Parathyroid adenoma (tissue), 2 donors: ENCODE measurements at regions not wholly inside any gene's neighbourhood (a gene's known extent, or its start where the extent isn't known, plus 50 kb on each side); places are given as distances from the start of the nearest gene placed in this dataset.
"Not testable (repeated sequence)": the region's sequence is repeated elsewhere in the genome, so short reads cannot be mapped to it uniquely, and the experiment has no call there.

Experiments used
- H2AFZ ChIP-seq: fragments of 300-600 bp; sonication (generic); one replicate; pipeline ENCODE4 v1.7.0; 2017; ENCODE audit warnings: antibody characterized with exemption, mild to moderate bottlenecking
- H3K27ac ChIP-seq: fragments of 300-600 bp; sonication (generic); one replicate; pipeline ENCODE4 v1.7.0; 2017
- H3K27me3 ChIP-seq: fragments of 300-600 bp; sonication (generic); one replicate; pipeline ENCODE4 v1.7.0; 2017; ENCODE audit warnings: low read length; ENCODE audit not compliant: control insufficient read depth, insufficient read depth
- H3K36me3 ChIP-seq: fragments of 300-600 bp; sonication (generic); one replicate; pipeline ENCODE4 v1.7.0; 2017; ENCODE audit warnings: low read length; ENCODE audit not compliant: control insufficient read depth, insufficient read depth
- H3K4me1 ChIP-seq: fragments of 300-600 bp; sonication (generic); one replicate; pipeline ENCODE4 v1.7.0; 2017; ENCODE audit warnings: control low read depth
- H3K4me2 ChIP-seq: fragments of 300-600 bp; sonication (generic); one replicate; pipeline ENCODE4 v1.7.0; 2017; ENCODE audit warnings: low read length
- H3K4me3 ChIP-seq: fragments of 300-600 bp; sonication (generic); one replicate; pipeline ENCODE4 v1.7.0; 2017; ENCODE audit warnings: low read depth, low read length
- H3K79me2 ChIP-seq: fragments of 300-600 bp; sonication (generic); one replicate; pipeline ENCODE4 v1.7.0; 2017; ENCODE audit warnings: control low read depth
- H3K9ac ChIP-seq: fragments of 300-600 bp; sonication (generic); one replicate; pipeline ENCODE4 v1.7.0; 2017; ENCODE audit warnings: mild to moderate bottlenecking
- H3K9me3 ChIP-seq: fragments of 300-600 bp; sonication (generic); one replicate; pipeline ENCODE4 v1.7.0; 2017; ENCODE audit warnings: low read length; ENCODE audit not compliant: control insufficient read depth
- CTCF ChIP-seq: fragments of 300-600 bp; sonication (generic); IDR thresholded peaks from one replicate; pipeline ENCODE4 v1.7.0; 2017; ENCODE audit warnings: antibody characterized with exemption, mild to moderate bottlenecking
- donor health status: primary hyperparathyroidism.

GRCh38 chr2:239650674-239651073 is 249.9 kb upstream of the HDAC4 start:
- no peak for TF ChIP-seq CTCF
- H3K27ac ChIP-seq: no peak overlapping the region

GRCh38 chr2:239649309-239649708 is 248.5 kb upstream of the HDAC4 start:
- no peaks in the 10 kb centered on the region for H3K36me3 ChIP-seq
- no peak overlapping the region for H3K9ac ChIP-seq
- H3K9me3 ChIP-seq: no peaks in the 10 kb centered on the region
- no peak for TF ChIP-seq CTCF
- no peaks in the 10 kb centered on the region for H3K27me3 ChIP-seq
- no peaks in the 10 kb centered on the region for H3K4me1 ChIP-seq
- H3K4me2 ChIP-seq: no peak overlapping the region
- H3K4me3 ChIP-seq: no peak overlapping the region
- H3K79me2 ChIP-seq: no peaks in the 10 kb centered on the region
- no peak overlapping the region for H3K27ac ChIP-seq
- no peak overlapping the region for H2AFZ ChIP-seq

More at GRCh38 chr2:239650674-239651073, 249.9 kb upstream of the HDAC4 start:
- Histone ChIP-seq H3K36me3 (no peaks in the 10 kb centered on the region), H3K4me1 (no peaks in the 10 kb centered on the region), H3K27me3 (no peaks in the 10 kb centered on the region), H2AFZ (no peak overlapping the region), H3K9me3 (no peaks in the 10 kb centered on the region), H3K4me2 (no peak overlapping the region), H3K9ac (no peak overlapping the region), H3K4me3 (no peak overlapping the region), H3K79me2 (no peaks in the 10 kb centered on the region)

- H3K4me1 ChIP-seq: no peaks in the 10 kb centered on the region
- H3K9me3 ChIP-seq: no peaks in the 10 kb centered on the region
- no peak overlapping the region for H3K27ac ChIP-seq
- no peaks in the 10 kb centered on the region for H3K27me3 ChIP-seq
- H3K4me2 ChIP-seq: no peak overlapping the region
- H3K79me2 ChIP-seq: no peaks in the 10 kb centered on the region
- H3K36me3 ChIP-seq: no peaks in the 10 kb centered on the region
- no peak overlapping the region for H3K9ac ChIP-seq
- TF ChIP-seq CTCF: no peak
- H2AFZ ChIP-seq: no peak overlapping the region
- H3K4me3 ChIP-seq: no peak overlapping the region
Observed at GRCh38 chr2:239648607-239649006, 247.8 kb upstream of the HDAC4 start.

- H3K4me2 ChIP-seq: no peak overlapping the region
- no peaks in the 10 kb centered on the region for H3K9me3 ChIP-seq
- H3K9ac ChIP-seq: no peak overlapping the region
- H3K4me1 ChIP-seq: no peaks in the 10 kb centered on the region
- H3K27ac ChIP-seq: no peak overlapping the region
- H3K79me2 ChIP-seq: no peaks in the 10 kb centered on the region
- no peak overlapping the region for H2AFZ ChIP-seq
- TF ChIP-seq CTCF: no peak
- H3K36me3 ChIP-seq: no peaks in the 10 kb centered on the region
- no peak overlapping the region for H3K4me3 ChIP-seq
- H3K27me3 ChIP-seq: no peaks in the 10 kb centered on the region
Observed at GRCh38 chr2:239647052-239647819, 246.4 kb upstream of the HDAC4 start.

GRCh38 chr2:239646184-239646583 is 245.4 kb upstream of the HDAC4 start:
- TF ChIP-seq CTCF: no peak
- no peaks in the 10 kb centered on the region for H3K4me1 ChIP-seq
- no peak overlapping the region for H3K4me3 ChIP-seq
- no peak overlapping the region for H3K27ac ChIP-seq
- no peak overlapping the region for H3K4me2 ChIP-seq
- H2AFZ ChIP-seq: no peak overlapping the region
- no peaks in the 10 kb centered on the region for H3K9me3 ChIP-seq
- no peak overlapping the region for H3K9ac ChIP-seq
- no peaks in the 10 kb centered on the region for H3K27me3 ChIP-seq
- no peaks in the 10 kb centered on the region for H3K36me3 ChIP-seq
- H3K79me2 ChIP-seq: no peaks in the 10 kb centered on the region

- not testable (repeated sequence) for H3K36me3 ChIP-seq, H2AFZ ChIP-seq, H3K9ac ChIP-seq, H3K4me2 ChIP-seq, H3K79me2 ChIP-seq, H3K4me1 ChIP-seq, H3K27me3 ChIP-seq, H3K27ac ChIP-seq, H3K9me3 ChIP-seq, H3K4me3 ChIP-seq
Observed at GRCh38 chr2:239644594-239644993, 243.8 kb upstream of the HDAC4 start.
